CD4-positive, alpha-beta memory T cell (primary cell): ENCODE measurements at regions not wholly inside any gene's neighbourhood (a gene's known extent, or its start where the extent isn't known, plus 50 kb on each side); places are given as distances from the start of the nearest gene placed in this dataset.

Experiments used
- CTCF ChIA-PET: fragments of 350-600 bp; sonication (Branson Sonifier 250); formaldehyde crosslinking; loops from one replicate; lab custom pipeline; 2021; ENCODE audit warnings: inconsistent platforms; ENCODE audit not compliant: partially characterized antibody; lab: Charles Lee
- POLR2A ChIA-PET: fragments of 350-600 bp; sonication (Branson Sonifier 250); formaldehyde crosslinking; loops from one replicate; lab custom pipeline; 2021; ENCODE audit not compliant: partially characterized antibody; lab: Charles Lee
- DNase-seq, 5 donors: peaks; one replicate each; pipeline versions ENCODE4 v3.0.0 to v3.0.0-alpha.2; 2020 to 2022; ENCODE audit warnings: mixed read lengths in 1 of 5
- H3K27ac ChIP-seq: one replicate; pipeline ENCODE4 v1.7.0; 2013; ENCODE audit warnings: low read depth, low read length
- H3K27me3 ChIP-seq: 2 replicates; pipeline ENCODE4 v1.7.0; 2013; ENCODE audit warnings: mild to moderate bottlenecking, low read length, moderate library complexity; ENCODE audit not compliant: insufficient read depth
- H3K36me3 ChIP-seq: 2 replicates; pipeline ENCODE4 v1.7.0; 2013; ENCODE audit warnings: mild to moderate bottlenecking, low read length, moderate library complexity; ENCODE audit not compliant: insufficient read depth
- H3K4me1 ChIP-seq: 2 replicates; pipeline ENCODE4 v1.7.0; 2013; ENCODE audit warnings: mild to moderate bottlenecking, low read length, moderate library complexity; ENCODE audit not compliant: insufficient read depth
- H3K4me3 ChIP-seq, 2 donors: one replicate each; pipeline ENCODE4 v1.7.0; 2013; ENCODE audit warnings: low read length in 2 of 2, mild to moderate bottlenecking in 1 of 2
- H3K9me3 ChIP-seq, 2 donors: one replicate each; pipeline ENCODE4 v1.7.0; 2013; ENCODE audit warnings: low read length in 2 of 2, control low read depth in 1 of 2; ENCODE audit not compliant: control insufficient read depth in 1 of 2
- H3K27ac Mint-ChIP-seq, 7 donors: one replicate each; pipeline ENCODE4 v1.8.0; 2020 to 2021; ENCODE audit warnings: mixed read lengths in 7 of 7, mild to moderate bottlenecking in 6 of 7, inconsistent platforms in 3 of 7, moderate library complexity in 3 of 7
- H3K27me3 Mint-ChIP-seq, 2 donors: one replicate each; pipeline ENCODE4 v1.8.0; 2020 to 2021; ENCODE audit warnings: mixed read lengths in 2 of 2
- H3K36me3 Mint-ChIP-seq, 2 donors: one replicate each; pipeline ENCODE4 v1.8.0; 2020 to 2021; ENCODE audit warnings: mixed read lengths in 2 of 2, inconsistent platforms in 1 of 2, mild to moderate bottlenecking in 1 of 2
- H3K4me1 Mint-ChIP-seq, 4 donors: one replicate each; pipeline ENCODE4 v1.8.0; 2020 to 2021; ENCODE audit warnings: mixed read lengths in 4 of 4, mild to moderate bottlenecking in 1 of 4
- H3K4me3 Mint-ChIP-seq, 8 donors: one replicate each; pipeline ENCODE4 v1.8.0; 2020 to 2021; ENCODE audit warnings: mixed read lengths in 8 of 8, mild to moderate bottlenecking in 7 of 8, moderate library complexity in 6 of 8, inconsistent platforms in 3 of 8
- H3K9me3 Mint-ChIP-seq, 8 donors: one replicate each; pipeline ENCODE4 v1.8.0; 2020 to 2021; ENCODE audit warnings: mixed read lengths in 8 of 8, mild to moderate bottlenecking in 5 of 8, inconsistent platforms in 3 of 8, moderate library complexity in 1 of 8
- intact Hi-C: fragments of 100-400 bp; cut with micrococcal nuclease; formaldehyde crosslinking; loops from one replicate; pipeline ENCODE4 v1.15.1; 2023

- peaks cover 25 to 41% of the 10 kb centered on the region in 2 donors for H3K27me3 Mint-ChIP-seq
- intact Hi-C loops = no loop called here
- H3K27ac Mint-ChIP-seq = no peak overlapping the region
- no peaks in the 10 kb centered on the region for H3K36me3 Mint-ChIP-seq
- H3K4me1 Mint-ChIP-seq = no peaks in the 10 kb centered on the region
- no peak overlapping the region for H3K4me3 Mint-ChIP-seq
- no peaks in the 10 kb centered on the region for H3K9me3 Mint-ChIP-seq
- Histone ChIP-seq H3K27me3 (no peaks in the 10 kb centered on the region), H3K9me3 (no peaks in the 10 kb centered on the region), H3K4me1 (no peaks in the 10 kb centered on the region), H3K4me3 (no peak overlapping the region), H3K27ac (no peak overlapping the region), H3K36me3 (no peaks in the 10 kb centered on the region)
- ChIA-PET CTCF (no interaction called here), POLR2A (no interaction called here)
- no peak for DNase-seq
Measured at GRCh38 chr6:148186916-148187315, 155.7 kb upstream of the SASH1 start.

GRCh38 chr6:148192310-148192709, 150.3 kb upstream of the SASH1 start:
- Mint-ChIP-seq H3K27me3 (peaks cover 25 to 45% of the 10 kb centered on the region in 2 donors), H3K9me3 (peaks cover 0 to 2% (median 0%) of the 10 kb centered on the region in 8 donors), H3K4me3 (no peak overlapping the region), H3K4me1 (no peaks in the 10 kb centered on the region), H3K27ac (no peak overlapping the region), H3K36me3 (no peaks in the 10 kb centered on the region)
- H3K4me3 ChIP-seq = no peak overlapping the region
- ChIA-PET POLR2A (no interaction called here), CTCF (interaction anchor here (1.0 kb wide), 1 partner anchor 15 kb away, joined by 4 read pairs; no protein-coding TSS in a partner anchor)
- intact Hi-C loops = no loop called here
- H3K9me3 ChIP-seq = no peaks in the 10 kb centered on the region
- no peaks in the 10 kb centered on the region for H3K36me3 ChIP-seq
- H3K27ac ChIP-seq = no peak overlapping the region
- no peaks in the 10 kb centered on the region for H3K4me1 ChIP-seq
- H3K27me3 ChIP-seq = no peaks in the 10 kb centered on the region
- DNase-seq = no peak

GRCh38 chr6:148193063-148193680, 149.5 kb upstream of the SASH1 start:
- peaks cover 0 to 5% (median 0%) of the 10 kb centered on the region in 8 donors for H3K9me3 Mint-ChIP-seq
- H3K4me1 Mint-ChIP-seq = no peaks in the 10 kb centered on the region
- intact Hi-C loops = no loop called here
- Histone ChIP-seq H3K27me3 (no peaks in the 10 kb centered on the region), H3K36me3 (no peaks in the 10 kb centered on the region), H3K4me1 (no peaks in the 10 kb centered on the region), H3K4me3 (no peak overlapping the region), H3K9me3 (no peaks in the 10 kb centered on the region), H3K27ac (no peak overlapping the region)
- ChIA-PET POLR2A (no interaction called here), CTCF (no interaction called here)
- no peak overlapping the region for H3K4me3 Mint-ChIP-seq
- DNase-seq = no peak
- no peak overlapping the region for H3K27ac Mint-ChIP-seq
- peaks cover 30 to 52% of the 10 kb centered on the region in 2 donors for H3K27me3 Mint-ChIP-seq
- H3K36me3 Mint-ChIP-seq = no peaks in the 10 kb centered on the region

GRCh38 chr6:148195511-148195910, 147.1 kb upstream of the SASH1 start:
- no peak overlapping the region for H3K27ac ChIP-seq
- intact Hi-C loops = no loop called here
- peaks cover 6% of the 10 kb centered on the region for H3K27me3 ChIP-seq
- ChIA-PET CTCF (no interaction called here), POLR2A (no interaction called here)
- H3K4me1 ChIP-seq = no peaks in the 10 kb centered on the region
- Mint-ChIP-seq H3K4me3 (no peak overlapping the region), H3K4me1 (peaks cover 0 to 4% (median 3%) of the 10 kb centered on the region in 4 donors), H3K27ac (no peak overlapping the region), H3K9me3 (peaks cover 0 to 5% (median 0%) of the 10 kb centered on the region in 8 donors), H3K27me3 (peaks cover 31 to 46% of the 10 kb centered on the region in 2 donors), H3K36me3 (no peaks in the 10 kb centered on the region)
- no peaks in the 10 kb centered on the region for H3K36me3 ChIP-seq
- no peaks in the 10 kb centered on the region for H3K9me3 ChIP-seq
- no peak overlapping the region for H3K4me3 ChIP-seq
- no peak for DNase-seq

GRCh38 chr6:148199584-148199983, 143.1 kb upstream of the SASH1 start:
- Histone ChIP-seq H3K36me3 (no peaks in the 10 kb centered on the region), H3K27ac (no peak overlapping the region), H3K9me3 (no peaks in the 10 kb centered on the region), H3K4me1 (peaks cover 17% of the 10 kb centered on the region), H3K4me3 (no peak overlapping the region), H3K27me3 (peaks cover 6% of the 10 kb centered on the region)
- ChIA-PET POLR2A (no interaction called here), CTCF (interaction anchor here (1.0 kb wide), 1 partner anchor 23 kb away, joined by 4 read pairs; no protein-coding TSS in a partner anchor)
- peaks cover 0 to 1% of the 10 kb centered on the region in 2 donors for H3K36me3 Mint-ChIP-seq
- no peak overlapping the region for H3K4me3 Mint-ChIP-seq
- peaks cover 7 to 25% (median 21%) of the 10 kb centered on the region in 4 donors for H3K4me1 Mint-ChIP-seq
- intact Hi-C loops = no loop called here
- H3K27ac Mint-ChIP-seq = no peak overlapping the region
- peaks cover 0 to 10% (median 3%) of the 10 kb centered on the region in 8 donors for H3K9me3 Mint-ChIP-seq
- no peak for DNase-seq
- peaks cover 39 to 48% of the 10 kb centered on the region in 2 donors for H3K27me3 Mint-ChIP-seq

- Mint-ChIP-seq H3K27me3 (peaks cover 39 to 49% of the 10 kb centered on the region in 2 donors), H3K9me3 (peaks cover 0 to 10% (median 4%) of the 10 kb centered on the region in 8 donors), H3K4me1 (peaks cover 13 to 32% (median 26%) of the 10 kb centered on the region in 4 donors), H3K4me3 (no peak overlapping the region), H3K27ac (no peak overlapping the region), H3K36me3 (peaks cover 0 to 1% of the 10 kb centered on the region in 2 donors)
- intact Hi-C loops = no loop called here
- Histone ChIP-seq H3K27me3 (peaks cover 6% of the 10 kb centered on the region), H3K27ac (no peak overlapping the region), H3K9me3 (no peaks in the 10 kb centered on the region), H3K36me3 (no peaks in the 10 kb centered on the region), H3K4me3 (no peak overlapping the region), H3K4me1 (peaks cover 23% of the 10 kb centered on the region)
- CTCF ChIA-PET = no interaction called here
- POLR2A ChIA-PET = no interaction called here
- DNase-seq = no peak
Measured at GRCh38 chr6:148200293-148200692, 142.3 kb upstream of the SASH1 start.

GRCh38 chr6:148200781-148201180, 141.9 kb upstream of the SASH1 start:
- no peak overlapping the region for H3K4me3 ChIP-seq
- Mint-ChIP-seq H3K4me3 (no peak overlapping the region), H3K27ac (no peak overlapping the region), H3K27me3 (peaks cover 39 to 47% of the 10 kb centered on the region in 2 donors), H3K9me3 (peaks cover 0 to 10% (median 4%) of the 10 kb centered on the region in 8 donors), H3K36me3 (peaks cover 0 to 1% of the 10 kb centered on the region in 2 donors), H3K4me1 (peaks cover 15 to 37% (median 28%) of the 10 kb centered on the region in 4 donors)
- DNase-seq = no peak
- ChIA-PET POLR2A (no interaction called here), CTCF (no interaction called here)
- H3K36me3 ChIP-seq = no peaks in the 10 kb centered on the region
- H3K4me1 ChIP-seq = peaks cover 23% of the 10 kb centered on the region
- peaks cover 6% of the 10 kb centered on the region for H3K27me3 ChIP-seq
- no peak overlapping the region for H3K27ac ChIP-seq
- intact Hi-C loops = no loop called here
- no peaks in the 10 kb centered on the region for H3K9me3 ChIP-seq
